Adrenal gland (tissue), 9 donors: ENCODE measurements at regions not wholly inside any gene's neighbourhood (a gene's known extent, or its start where the extent isn't known, plus 50 kb on each side); places are given as distances from the start of the nearest gene placed in this dataset.

Experiments used
- DNase-seq, 7 donors: peaks; one replicate each; pipeline ENCODE4 v3.0.0-alpha.2; 2019 to 2020
- H3K27ac ChIP-seq, 5 donors: fragments of 200-600 bp; sonication (generic) in 4 of 5; 1 replicate in 3 of 5; 2 replicates in 2 of 5; pipeline versions ENCODE4 v1.5.1 to v1.8.0; 2016 to 2020; ENCODE audit warnings: mild to moderate bottlenecking in 1 of 5
- H3K27me3 ChIP-seq: fragments of 200-600 bp; 2 replicates; pipeline ENCODE4 v1.8.0; 2021
- H3K36me3 ChIP-seq, 2 donors: fragments of 200-600 bp; replicated peaks in 1 of 2; 1 replicate in 1 of 2; 2 replicates in 1 of 2; pipeline versions ENCODE4 v1.5.1 to v1.8.0; 2018 to 2022
- H3K4me1 ChIP-seq, 2 donors: fragments of 200-600 bp; replicated peaks in 1 of 2; 1 replicate in 1 of 2; 2 replicates in 1 of 2; pipeline versions ENCODE4 v1.5.1 to v1.8.0; 2018 to 2021
- H3K4me3 ChIP-seq, 4 donors: fragments of 200-600 bp; sonication (generic) in 3 of 4; one replicate each; pipeline ENCODE4 v1.5.1; 2016 to 2018
- H3K9me3 ChIP-seq, 3 donors: fragments of 200-600 bp; sonication (generic) in 1 of 3; replicated peaks in 1 of 3; 1 replicate in 2 of 3; 2 replicates in 1 of 3; pipeline versions ENCODE4 v1.5.1 to v1.8.0; 2016 to 2021
- CTCF ChIP-seq, 6 experiments: fragments of 450-650 bp in 4 of 6; fragments of 200-600 bp in 2 of 6; sonication (generic) in 1 of 6; IDR thresholded peaks; 1 replicate in 5 of 6; 2 replicates in 1 of 6; pipeline versions ENCODE4 v1.5.1 to v1.8.0; 2016 to 2021; ENCODE audit warnings: antibody characterized with exemption in 6 of 6, mild to moderate bottlenecking in 2 of 6, moderate library complexity in 1 of 6
- POLR2A ChIP-seq, 2 donors: fragments of 450-650 bp; IDR thresholded peaks; one replicate each; pipeline ENCODE4 v1.6.1; 2017; ENCODE audit warnings: antibody characterized with exemption in 2 of 2, mild to moderate bottlenecking in 2 of 2, moderate library complexity in 1 of 2
- WGBS, 4 donors: extraction: QIAGEN DNeasy Blood & Tissue Kit in 2 of 4; methylation state at CpG; one replicate each; pipeline versions ENCODE4 v1.1.5 to v1.1.7; 2013 to 2017; 5-methylcytosine and 5-hydroxymethylcytosine counted together
- intact Hi-C, 2 donors: fragments of 100-400 bp; cut with DNase I; formaldehyde crosslinking; loops; one replicate each; pipeline versions ENCODE4 v1.14.1 to v1.15.0; 2022 to 2023
- donor health status: healthy with polysubstance abuse.
- donor health status: Bipolar disorder and iron deficiency.
- donor health status: DM: yes; HTN: yes; CAD: no.
- donor health status: DM: no; HTN: no; CAD: no.
- donor health status: DM: no; HTN: no; CAD: no.

- Histone ChIP-seq H3K27ac (no peak overlapping the region), H3K36me3 (no peaks in the 10 kb centered on the region), H3K27me3 (no peaks in the 10 kb centered on the region), H3K4me1 (peaks cover 11% of the 10 kb centered on the region in 2 donors), H3K9me3 (no peaks in the 10 kb centered on the region), H3K4me3 (no peak overlapping the region)
- 80 to 85% (median 84%) methylated on average over 3 of the region's 3 CpGs for WGBS, 4 donors
- intact Hi-C loops = no loop called here
- DNase-seq = peak in 3 of 7 donors; percentile 26 to 43 (median 31)
- TF ChIP-seq CTCF (IDR thresholded peaks at IDR 0.05) (peak in 5 of 6 experiments; percentile 22 to 47 (median 38)), POLR2A (IDR thresholded peaks at IDR 0.05) (no peak)
Observed at GRCh38 chr1:58841455-58841854, 57.6 kb upstream of the JUN start.

DNA sequence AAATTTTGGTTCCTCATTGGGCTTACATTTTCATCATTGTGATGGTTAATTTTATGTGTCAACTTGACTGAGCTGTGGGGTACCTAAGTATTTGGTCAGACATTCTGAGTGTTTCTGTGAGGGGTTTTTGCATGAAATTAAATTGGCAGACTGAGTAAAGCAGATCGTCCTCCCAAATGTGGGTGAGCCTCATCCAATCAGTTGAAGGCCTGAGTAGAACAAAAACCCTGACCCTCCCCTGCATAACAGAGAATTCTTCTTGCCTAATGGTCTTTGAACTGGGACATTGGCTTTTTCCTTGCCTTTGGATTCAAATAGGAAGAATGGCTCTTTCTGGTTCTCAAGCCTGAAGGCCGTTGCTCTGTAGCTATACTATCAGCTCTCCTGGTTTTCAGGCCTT is 59.1 kb upstream of the JUN start:
- 95 to 100% (median 97%) methylated on average over 2 of the region's 2 CpGs for WGBS, 4 donors
- TF ChIP-seq POLR2A (IDR thresholded peaks at IDR 0.05) = no peak
- TF ChIP-seq CTCF (IDR thresholded peaks at IDR 0.05) = no peak

GRCh38 chr1:58844176-58844575 is 60.3 kb upstream of the JUN start:
- WGBS, 4 donors = 93 to 100% (median 100%) methylated on average over 1 of the region's 1 CpG
- Histone ChIP-seq H3K4me3 (no peak overlapping the region), H3K36me3 (no peaks in the 10 kb centered on the region), H3K4me1 (peaks cover 11 to 20% of the 10 kb centered on the region in 2 donors), H3K27ac (no peak overlapping the region), H3K27me3 (no peaks in the 10 kb centered on the region), H3K9me3 (no peaks in the 10 kb centered on the region)
- TF ChIP-seq CTCF (IDR thresholded peaks at IDR 0.05) (no peak), POLR2A (IDR thresholded peaks at IDR 0.05) (no peak)
- no peak for DNase-seq
- intact Hi-C loops = no loop called here

More for the DNA sequence above, 59.1 kb upstream of the JUN start:
- peaks cover 11% of the 10 kb centered on the region in 2 donors for H3K4me1 ChIP-seq
- H3K27ac ChIP-seq = no peak overlapping the region
- H3K9me3 ChIP-seq = no peaks in the 10 kb centered on the region
- intact Hi-C loops = no loop called here
- no peaks in the 10 kb centered on the region for H3K36me3 ChIP-seq
- no peaks in the 10 kb centered on the region for H3K27me3 ChIP-seq
- H3K4me3 ChIP-seq = no peak overlapping the region
- no peak for DNase-seq

GRCh38 chr1:58845942-58846341 is 62.1 kb upstream of the JUN start:
- no peaks in the 10 kb centered on the region for H3K36me3 ChIP-seq
- intact Hi-C loops = no loop called here
- no peaks in the 10 kb centered on the region for H3K9me3 ChIP-seq
- TF ChIP-seq POLR2A (IDR thresholded peaks at IDR 0.05) (no peak), CTCF (IDR thresholded peaks at IDR 0.05) (no peak)
- no peaks in the 10 kb centered on the region for H3K27me3 ChIP-seq
- H3K27ac ChIP-seq = no peak overlapping the region
- 78 to 87% (median 83%) methylated on average over 4 of the region's 4 CpGs for WGBS, 4 donors
- H3K4me3 ChIP-seq = no peak overlapping the region
- DNase-seq = no peak
- H3K4me1 ChIP-seq = peaks cover 0 to 15% of the 10 kb centered on the region in 2 donors
